HG03342 (cell line): ENCODE measurements at regions not wholly inside any gene's neighbourhood (a gene's known extent, or its start where the extent isn't known, plus 50 kb on each side); places are given as distances from the start of the nearest gene placed in this dataset.
A peak's percentile ranks its signal among the peaks of the same experiment; 100 is the strongest.

Experiments used
- ATAC-seq: cut with Tn5 transposase; IDR thresholded peaks from one replicate; pipeline ENCODE4 v1.9.1; 2021; ENCODE audit warnings: mild to moderate bottlenecking, moderate library complexity; ENCODE audit not compliant: unreplicated experiment

DNA sequence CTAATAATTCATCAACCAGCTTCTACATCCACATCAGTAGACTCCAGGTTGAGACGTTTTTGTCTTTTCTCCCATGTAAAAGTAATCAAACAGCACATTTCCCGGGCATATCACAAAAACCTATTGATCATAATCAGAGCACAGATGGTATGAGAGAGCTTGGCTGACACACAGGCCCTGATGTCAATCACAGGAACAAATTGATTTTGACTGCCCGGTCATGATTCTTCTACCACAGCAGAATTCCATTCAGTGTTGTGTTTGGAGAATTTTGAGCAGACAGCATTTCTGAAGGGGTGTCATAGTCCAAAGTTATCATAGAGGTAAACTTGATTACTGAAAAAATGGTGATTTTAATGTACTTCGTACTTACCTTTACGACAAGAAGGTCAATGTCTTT, 351.1 kb downstream of the ZSWIM6 start:
- ATAC-seq = no peak

DNA sequence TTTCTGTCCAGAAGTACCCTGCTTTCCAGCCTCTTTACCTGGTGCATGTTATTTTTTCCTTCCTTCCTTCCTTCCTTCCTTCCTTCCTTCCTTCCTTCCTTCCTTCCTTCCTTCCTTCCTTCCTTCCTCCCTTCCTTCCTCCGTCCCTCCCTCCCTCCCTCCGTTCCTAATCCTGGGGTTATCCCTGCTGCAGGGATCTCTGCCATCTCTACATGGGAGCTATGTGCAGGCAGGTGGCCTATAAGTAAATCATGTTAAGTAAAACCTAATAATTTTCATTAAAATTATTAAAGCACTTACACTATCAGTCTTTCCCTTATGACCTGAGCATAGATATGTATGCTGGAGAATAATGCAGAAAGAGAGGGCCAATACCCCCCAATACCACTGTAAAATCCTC, 351.9 kb downstream of the ZSWIM6 start:
- ATAC-seq = no peak

DNA sequence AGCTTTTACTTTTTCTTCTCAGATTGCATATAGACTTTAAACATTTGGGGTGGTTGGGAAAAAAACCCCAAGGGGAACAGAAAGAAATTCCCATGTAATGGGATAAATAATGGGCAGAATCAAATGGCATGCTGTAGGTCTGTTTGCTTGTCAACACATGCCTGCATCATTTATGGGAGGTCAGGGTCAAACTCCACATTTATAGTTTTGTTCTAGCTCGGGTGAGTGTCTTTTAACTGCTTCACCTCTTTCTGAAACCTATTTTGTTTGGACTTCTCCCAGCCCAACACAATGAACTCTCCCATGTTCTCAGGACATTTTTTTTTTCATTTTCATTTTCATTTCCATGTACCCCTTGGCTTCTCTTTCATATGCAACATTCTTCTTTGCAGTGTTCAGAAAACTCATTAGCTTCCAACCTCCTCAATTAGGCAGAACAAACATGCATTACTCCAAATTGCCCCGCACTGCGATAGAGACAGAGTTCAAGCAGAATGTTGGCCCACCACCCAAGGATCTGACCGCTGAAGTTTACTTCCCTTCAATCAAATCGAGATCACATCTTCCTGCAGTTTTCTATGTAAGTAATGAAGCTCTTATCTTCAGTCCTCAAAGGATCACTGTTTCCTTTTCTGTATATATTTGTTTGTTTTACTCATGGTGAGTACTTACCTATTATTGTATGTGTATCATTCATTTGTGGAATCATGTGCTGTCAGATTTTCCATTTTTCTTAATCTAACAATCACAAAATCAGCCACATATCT, 354.6 kb downstream of the ZSWIM6 start:
- ATAC-seq = no peak

GRCh38 chr5:61687371-61687770, 355.3 kb downstream of the ZSWIM6 start:
- ATAC-seq = no peak

DNA sequence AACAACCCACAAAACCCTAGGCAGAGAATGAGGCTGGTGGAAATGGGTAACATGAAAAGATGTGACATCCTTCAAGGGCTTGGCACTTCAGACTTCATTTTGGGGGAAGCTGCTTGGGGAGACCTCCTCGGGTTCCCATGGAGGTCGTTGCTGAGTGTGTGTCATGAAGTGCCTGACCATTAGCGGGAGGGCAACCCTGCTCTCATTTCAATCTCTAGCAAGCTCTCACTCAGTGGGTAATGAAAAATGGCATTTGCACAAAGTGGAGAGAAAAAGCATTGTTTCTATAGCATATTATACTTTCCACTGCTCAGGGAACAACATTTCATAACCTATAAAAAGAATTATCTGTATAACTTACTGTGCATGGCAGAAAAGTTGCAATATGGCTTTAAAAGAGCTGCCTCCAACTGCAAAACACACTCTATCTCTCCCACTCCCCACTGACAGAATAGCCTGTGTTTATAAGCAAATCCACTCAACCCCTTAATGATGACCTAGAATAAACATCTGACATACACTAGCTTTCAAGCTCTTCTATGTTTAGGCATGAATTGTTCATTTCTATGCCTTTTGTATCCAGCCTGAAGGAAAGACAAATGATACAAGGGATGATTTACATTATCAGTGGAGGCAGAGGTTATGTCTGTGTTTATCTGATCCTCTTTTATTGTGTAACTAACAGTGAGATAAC, 357.2 kb downstream of the ZSWIM6 start:
- ATAC-seq = no peak

DNA sequence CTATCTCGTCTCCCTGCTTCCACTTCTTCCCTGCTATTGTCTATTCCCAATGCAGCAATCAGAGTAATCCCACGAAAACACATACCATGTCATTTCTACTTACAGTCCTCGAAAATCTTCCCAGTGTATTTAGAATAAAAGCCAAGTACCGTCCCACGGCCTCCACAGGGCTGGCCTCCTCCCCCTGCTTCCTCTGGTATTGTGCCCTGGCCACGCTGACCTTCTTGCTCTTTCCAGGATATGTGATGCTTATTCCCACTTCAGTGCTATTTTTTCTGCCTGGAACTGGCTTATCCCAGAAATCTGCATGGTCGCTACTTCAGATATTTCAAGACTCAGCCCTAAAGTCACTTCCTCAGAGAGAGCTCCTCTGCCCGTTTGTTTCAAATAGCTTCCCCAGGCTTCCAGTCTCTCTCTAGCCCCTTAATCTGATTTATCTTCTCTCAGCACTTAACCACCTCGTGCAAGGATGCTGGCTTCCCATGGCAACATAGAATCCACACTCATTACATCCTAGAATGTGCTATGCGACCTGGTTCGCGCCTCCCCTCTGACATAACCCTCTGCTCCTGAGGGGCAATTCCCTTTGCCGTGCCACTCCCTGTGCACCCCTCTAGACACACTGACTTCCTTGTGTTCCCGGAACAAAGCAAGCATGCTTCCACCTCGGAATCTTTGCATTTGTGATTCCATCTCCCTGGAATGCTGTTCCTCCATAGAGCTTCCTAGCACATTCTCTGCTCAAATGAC, 365.9 kb downstream of the ZSWIM6 start:
- ATAC-seq = no peak

DNA sequence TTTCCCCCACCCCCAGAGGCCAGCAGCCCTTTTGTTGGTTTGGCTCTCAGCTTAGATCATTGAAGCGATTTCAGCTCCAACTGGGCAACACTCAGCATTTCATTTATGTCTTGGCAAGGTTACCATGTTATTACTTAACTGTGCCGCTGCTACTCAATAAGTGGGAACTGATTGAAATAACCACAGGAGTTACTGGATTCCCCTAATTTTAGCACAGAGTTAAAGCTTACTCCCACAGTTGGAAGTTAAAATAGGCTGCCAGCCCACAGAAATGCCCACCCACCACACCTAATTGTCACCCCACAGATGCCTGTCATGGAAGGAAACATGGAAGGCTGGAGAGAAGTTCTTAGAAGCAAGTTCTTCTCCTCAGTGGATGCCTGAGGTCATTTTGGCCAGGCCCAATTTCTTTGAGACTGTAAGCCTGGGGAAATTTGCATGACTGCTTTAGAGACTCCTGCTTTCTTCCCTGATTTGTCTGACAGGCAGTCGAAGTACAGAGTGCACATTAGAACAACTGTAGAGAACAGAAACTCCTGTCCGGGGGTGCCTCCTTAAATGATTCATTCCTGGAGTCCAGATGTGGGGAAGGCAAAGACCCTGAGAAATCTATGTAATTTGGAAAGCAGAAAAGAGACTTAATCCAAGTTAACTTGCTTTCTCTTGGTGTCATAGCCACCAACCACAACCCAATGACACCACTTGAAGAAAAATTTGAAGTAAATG, 370.0 kb downstream of the ZSWIM6 start:
- ATAC-seq = peak; percentile 78

GRCh38 chr5:61702784-61703183, 370.7 kb downstream of the ZSWIM6 start:
- peak; percentile 16 for ATAC-seq

GRCh38 chr5:61704289-61704688, 372.2 kb downstream of the ZSWIM6 start:
- no peak for ATAC-seq

DNA sequence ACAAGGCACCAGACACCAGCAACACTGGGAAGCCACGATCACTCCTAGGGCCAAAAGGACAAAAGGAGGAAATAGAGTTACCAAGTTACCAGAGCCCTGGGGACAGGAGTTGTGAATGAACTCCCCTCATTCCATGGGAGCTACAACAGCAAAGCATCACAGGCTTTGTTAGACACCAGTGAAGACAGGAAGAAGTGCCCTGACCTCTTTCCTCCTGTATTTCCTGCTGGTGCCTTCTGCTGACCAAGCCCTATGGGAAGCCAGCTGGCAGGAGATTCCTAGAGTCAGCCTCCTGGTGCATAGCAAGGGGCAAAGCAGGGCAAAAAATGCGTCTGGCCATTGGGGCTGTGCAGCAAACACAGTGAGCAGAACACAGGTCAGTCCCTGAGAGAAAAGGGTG, 374.7 kb downstream of the ZSWIM6 start:
- ATAC-seq = no peak

GRCh38 chr5:61719124-61719523, 387.1 kb downstream of the ZSWIM6 start:
- no peak for ATAC-seq

DNA sequence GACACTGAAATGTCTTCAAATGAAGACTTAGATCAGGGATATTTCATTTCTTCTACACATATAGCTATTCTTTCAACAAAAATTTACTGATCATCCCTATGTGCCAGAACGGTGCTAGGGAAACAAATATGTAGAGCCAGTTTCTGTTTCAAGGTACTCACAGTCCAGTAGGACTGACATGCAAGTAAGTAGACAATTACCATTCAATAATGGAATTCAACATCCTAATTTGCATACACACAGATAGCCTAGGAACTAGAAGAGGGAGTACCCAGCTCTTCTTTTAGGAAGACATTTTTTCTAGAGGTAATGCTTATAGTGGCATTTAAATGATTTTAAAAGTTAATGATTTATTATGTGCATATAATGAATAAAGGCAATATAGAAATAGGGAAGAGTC, 388.8 kb downstream of the ZSWIM6 start:
- ATAC-seq = no peak

DNA sequence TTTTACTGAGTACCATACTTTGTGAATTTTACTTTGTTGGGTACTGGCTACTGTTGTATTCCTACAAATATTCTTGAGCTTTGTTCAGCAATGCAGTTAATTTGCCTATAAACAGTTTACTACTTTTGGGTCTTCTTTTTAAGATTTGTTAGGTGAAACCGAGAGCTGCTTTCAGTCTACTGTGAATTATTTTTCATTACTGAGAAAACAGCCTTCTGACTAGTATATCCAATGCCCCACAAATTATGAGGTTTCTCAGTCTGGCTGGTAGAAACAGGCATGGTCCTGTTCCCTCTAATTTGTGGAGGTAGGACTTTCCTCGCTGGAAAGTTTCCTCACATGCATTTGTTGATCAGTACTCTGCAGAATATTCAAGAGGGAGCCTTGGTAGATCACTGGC, 392.0 kb downstream of the ZSWIM6 start:
- no peak for ATAC-seq

DNA sequence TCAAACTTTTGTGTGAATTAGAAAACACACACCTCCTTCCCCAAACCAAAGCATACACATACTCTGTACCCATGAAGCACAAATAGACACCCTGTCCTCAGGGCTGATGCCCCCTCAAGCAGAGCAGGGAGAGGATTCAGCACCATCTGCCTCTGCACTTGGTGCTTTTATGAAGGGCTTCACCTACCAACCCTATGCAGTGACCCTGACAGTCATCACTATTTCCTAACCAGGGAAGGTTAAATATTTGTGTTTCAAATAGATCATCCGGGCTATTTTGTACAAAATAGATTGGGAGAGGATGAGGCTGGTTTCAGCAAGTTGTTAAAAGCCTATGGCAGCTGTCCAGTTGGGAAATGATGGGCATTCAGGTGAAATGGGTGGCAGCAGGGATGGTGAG, 396.2 kb downstream of the ZSWIM6 start:
- ATAC-seq = no peak

- ATAC-seq = no peak
These were observed 398.8 kb downstream of the ZSWIM6 start for GRCh38 chr5:61730866-61731265.

GRCh38 chr5:61731267-61731945, 399.3 kb downstream of the ZSWIM6 start:
- no peak for ATAC-seq

- no peak for ATAC-seq
These were observed 399.9 kb downstream of the ZSWIM6 start for GRCh38 chr5:61731946-61732314.

GRCh38 chr5:61732369-61732768, 400.3 kb downstream of the ZSWIM6 start:
- ATAC-seq = no peak

DNA sequence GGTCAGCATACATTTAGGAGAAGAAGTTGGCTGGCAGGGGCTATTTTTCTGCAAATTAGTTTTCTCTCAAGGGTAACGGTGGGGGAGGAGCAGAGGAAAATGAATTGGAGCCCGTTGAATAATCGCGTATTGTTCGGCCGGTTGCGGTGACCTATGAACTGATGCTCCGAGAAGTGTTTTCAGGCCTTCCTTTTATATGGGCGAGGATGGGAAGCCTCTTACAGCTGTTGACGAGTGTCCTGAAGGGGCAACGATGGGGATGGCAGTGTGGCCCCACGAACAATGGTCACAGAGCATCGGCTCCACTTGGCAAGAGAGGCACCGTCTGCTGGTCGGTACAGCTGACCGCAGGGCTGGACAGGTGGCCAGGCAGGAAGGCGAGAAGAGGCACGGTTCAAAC, 400.7 kb downstream of the ZSWIM6 start:
- ATAC-seq = no peak

DNA sequence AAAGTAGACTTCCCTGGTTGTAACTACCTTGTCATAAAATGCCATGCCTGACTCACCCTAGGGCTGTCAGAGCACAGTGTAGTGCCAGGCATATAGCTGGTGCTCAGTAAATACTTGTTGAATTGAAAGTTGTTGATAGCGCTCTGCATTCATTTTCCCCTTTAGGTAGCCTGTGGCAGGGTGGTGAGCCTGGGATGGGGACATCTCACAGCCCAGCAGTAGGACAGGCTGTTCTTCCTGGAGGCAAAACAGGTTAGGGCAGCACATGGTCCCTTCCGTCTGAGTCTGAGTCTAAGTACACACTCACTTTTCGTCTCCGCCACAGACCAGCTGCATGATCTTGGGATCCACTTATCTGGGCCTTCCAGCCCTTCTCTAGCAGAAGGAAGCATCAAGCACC, 401.9 kb downstream of the ZSWIM6 start:
- no peak for ATAC-seq

DNA sequence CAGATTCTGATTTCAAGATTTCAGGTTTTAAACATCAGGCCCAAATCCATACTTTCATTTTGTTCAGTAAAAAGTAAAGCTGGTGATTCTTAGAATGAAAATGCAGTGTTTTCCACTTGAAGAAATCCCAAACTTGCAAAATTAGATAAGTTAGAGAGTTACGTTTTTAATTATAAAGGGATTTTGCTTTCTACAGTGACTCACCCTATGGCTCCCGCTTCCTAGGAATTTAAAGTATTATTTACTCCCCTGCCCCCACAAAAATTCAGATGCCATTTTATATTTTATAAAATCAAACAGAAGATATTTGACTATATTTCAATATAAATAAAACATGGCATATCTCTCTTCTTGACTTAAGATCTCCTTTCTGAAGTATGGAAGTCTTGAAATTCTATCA, 402.9 kb downstream of the ZSWIM6 start:
- no peak for ATAC-seq
